NCI-H146 treated with DMSO at 0.1 percent for 48 hours (cell line): ENCODE measurements at regions not wholly inside any gene's neighbourhood (a gene's known extent, or its start where the extent isn't known, plus 50 kb on each side); places are given as distances from the start of the nearest gene placed in this dataset.
A peak's percentile ranks its signal among the peaks of the same experiment; 100 is the strongest.
"Not testable (repeated sequence)": the region's sequence is repeated elsewhere in the genome, so short reads cannot be mapped to it uniquely, and the experiment has no call there.

Source experiments
- DNase-seq: peaks from one replicate; lab custom pipeline; 2025; ENCODE audit not compliant: unreplicated experiment; lab: John Stamatoyannopoulos, UW

GRCh38 chr4:11813951-11814446, 385.3 kb upstream of the HS3ST1 start:
- DNase-seq: no peak

GRCh38 chr4:11811521-11811920, 382.8 kb upstream of the HS3ST1 start:
- not testable (repeated sequence) for DNase-seq

- DNase-seq: no peak
These were observed 377.1 kb upstream of the HS3ST1 start for GRCh38 chr4:11805842-11806241.

DNA sequence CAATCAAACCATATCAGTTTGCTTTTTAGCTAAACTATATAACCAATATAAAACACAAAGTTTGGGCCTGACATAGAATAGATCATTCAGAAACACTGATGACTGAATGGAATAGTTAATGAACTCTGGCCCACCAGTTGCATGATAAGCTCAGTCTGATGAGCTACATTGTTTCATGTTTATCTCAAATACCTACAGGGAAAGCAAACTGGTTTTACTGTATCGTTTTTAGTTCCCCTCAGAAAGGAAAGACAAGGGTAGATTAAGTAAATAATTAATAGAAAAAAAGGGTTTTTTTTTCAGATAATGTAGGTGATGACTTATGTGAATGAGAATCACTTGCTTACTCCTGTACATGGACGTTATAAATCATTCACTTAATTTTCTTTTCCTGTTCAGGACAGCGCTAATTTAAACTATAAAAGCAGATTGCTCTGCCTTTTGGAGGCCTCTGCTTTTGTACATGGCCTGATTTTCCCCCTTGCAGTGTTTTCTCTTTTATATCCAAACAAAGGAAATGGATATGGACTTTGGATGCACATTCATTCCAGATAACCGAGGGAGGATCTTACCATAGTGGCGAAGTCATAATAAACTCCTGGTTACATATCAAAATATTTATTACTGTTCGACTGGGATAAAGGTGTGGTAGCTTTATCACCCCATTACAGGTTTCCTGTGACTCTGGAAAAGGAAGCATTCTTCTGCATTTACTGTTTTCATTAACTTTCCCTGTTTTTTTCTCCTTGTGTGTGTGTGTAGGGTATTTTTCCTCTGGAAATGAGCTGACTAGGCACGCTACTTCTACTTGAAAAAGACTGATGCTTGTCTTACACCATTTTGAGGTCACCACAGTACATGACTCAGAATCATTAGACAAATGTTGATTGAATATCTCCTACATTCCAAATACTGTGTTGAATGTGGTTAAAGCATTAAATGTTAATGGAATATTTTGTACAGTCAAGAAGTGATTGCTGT, 373.1 kb upstream of the HS3ST1 start:
- no peak for DNase-seq

GRCh38 chr4:11799196-11799595, 370.5 kb upstream of the HS3ST1 start:
- DNase-seq: no peak

DNA sequence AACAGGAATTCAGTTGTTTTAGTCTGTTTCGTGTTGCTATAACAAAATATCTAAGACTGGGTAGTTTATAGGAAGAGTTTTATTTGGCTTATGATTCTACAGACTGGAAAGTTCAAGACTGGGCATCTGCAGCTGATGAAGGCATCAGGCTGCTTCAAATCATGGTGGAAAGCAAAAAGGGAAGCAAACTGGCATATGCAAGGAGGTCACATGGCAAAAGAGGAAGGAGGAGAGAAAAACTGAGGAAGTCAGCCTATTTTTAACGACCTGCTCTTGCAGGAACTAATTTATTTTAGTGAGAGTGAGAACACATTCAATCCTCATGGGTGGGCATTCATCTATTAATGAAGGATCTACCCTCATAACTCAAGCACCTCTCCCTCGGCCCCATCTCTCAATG, 363.1 kb upstream of the HS3ST1 start:
- DNase-seq: no peak

GRCh38 chr4:11790230-11790629, 361.5 kb upstream of the HS3ST1 start:
- DNase-seq: no peak

DNA sequence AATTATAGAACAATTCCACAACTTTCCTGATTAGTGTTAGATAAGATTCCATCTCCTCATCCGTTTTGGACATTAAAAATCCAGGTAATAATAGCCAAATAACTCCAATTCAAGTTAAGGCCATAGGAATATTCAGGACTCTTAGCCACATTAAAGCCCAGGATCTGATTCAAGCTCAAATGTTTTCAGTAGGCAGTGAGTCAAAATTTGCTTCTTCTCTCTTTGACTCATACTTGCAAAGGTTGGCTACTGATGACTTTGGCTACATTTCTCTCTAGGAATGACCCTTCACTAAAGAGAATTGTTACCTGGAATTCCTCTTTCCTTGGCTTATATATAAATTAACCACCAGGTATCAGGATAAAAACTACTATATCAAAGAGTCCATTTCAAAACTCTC, 354.9 kb upstream of the HS3ST1 start:
- no peak for DNase-seq

- no peak for DNase-seq
These were observed 354.2 kb upstream of the HS3ST1 start for GRCh38 chr4:11782859-11783258.

DNA sequence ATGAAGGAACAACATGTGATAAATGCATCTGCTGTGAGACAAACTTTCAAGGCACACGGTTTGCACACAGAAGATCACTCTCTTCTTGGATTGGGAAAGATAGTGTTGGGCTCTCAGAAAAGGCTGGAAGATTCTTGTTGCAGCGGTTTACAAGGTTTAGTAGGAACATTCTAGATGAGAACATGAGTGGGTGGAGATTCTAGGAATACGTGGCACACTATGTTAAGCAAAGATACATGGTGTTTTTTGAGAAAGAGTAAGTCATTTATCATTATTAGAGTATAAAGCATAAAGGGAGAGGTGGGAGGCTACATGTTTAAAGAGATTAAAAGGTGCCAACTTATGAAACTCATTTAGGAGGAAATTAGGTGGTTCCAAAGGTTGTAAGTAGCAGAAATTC, 348.8 kb upstream of the HS3ST1 start:
- no peak for DNase-seq

- DNase-seq: no peak
These were observed 345.7 kb upstream of the HS3ST1 start for GRCh38 chr4:11774346-11774745.

DNA sequence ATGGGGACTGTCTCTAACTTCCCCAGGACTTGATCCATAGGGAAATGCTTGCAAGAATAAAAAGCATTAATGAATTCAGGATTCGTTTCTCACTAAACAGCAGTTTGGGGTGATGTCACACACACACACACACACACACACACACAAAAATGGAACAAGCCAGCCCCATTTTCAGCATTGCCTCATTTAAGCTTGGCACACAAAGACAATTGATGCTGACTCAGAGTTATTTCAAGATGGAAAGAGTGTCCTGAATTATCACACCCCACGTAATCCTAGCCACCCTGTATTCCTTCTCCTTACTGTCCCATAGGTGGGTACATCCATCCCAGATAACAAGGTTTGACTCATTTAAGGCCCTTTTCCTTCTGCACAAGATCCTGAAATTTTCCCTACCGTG, 345.1 kb upstream of the HS3ST1 start:
- DNase-seq: no peak

DNA sequence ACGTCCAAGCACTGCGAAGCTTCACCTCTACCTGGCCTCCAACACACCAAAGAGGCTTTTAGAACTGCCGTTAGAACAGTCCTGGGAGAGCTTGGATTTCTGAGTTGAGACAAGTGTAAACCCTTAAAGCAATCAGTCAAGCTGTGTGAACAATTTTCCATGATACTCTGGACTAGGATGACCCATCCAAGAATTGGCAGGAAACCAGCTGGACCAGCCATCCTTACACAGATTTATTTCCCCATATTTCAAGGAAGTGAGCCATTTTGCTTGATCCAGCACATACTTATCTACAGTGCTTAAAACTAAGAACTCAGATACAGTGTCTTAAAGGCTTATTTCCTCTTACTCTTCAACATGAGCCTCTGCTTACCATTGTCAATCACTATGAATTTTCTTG, 340.7 kb upstream of the HS3ST1 start:
- no peak for DNase-seq

DNA sequence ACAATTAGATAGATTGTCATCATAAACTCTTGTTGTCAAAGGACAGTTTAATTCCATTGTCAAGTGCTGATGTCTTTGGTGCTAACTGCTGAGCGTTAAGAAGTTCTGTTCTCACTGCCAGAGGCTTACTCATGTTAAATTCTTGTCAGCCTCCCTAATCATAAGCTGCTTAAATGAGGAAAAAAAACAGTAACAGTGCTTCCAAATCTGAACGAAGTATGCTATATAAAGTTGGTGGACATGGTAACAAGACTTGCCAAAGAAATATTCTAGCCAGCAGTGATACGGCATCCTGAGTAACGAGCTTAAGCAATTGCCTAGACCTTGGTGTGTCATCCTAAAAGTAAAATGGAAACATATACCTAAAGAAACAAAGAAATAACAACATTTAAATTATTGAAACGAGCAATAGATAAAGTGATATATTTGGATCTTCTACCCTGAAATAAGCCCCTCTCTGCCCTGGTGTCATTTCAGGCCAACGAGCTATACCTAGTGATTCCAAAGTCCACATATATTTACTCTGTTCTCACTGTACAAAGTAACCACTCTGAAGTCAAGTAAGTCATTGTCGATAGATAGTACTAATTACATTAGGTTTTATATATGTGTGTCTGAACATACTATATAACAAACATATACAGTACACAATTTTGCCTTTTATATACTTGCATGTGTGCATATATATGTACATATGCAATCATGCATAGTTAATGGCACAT, 339.7 kb upstream of the HS3ST1 start:
- no peak for DNase-seq

GRCh38 chr4:11765849-11766453, 337.3 kb upstream of the HS3ST1 start:
- DNase-seq: no peak

- DNase-seq: no peak
These were observed 319.6 kb upstream of the HS3ST1 start for GRCh38 chr4:11748164-11748872.

DNA sequence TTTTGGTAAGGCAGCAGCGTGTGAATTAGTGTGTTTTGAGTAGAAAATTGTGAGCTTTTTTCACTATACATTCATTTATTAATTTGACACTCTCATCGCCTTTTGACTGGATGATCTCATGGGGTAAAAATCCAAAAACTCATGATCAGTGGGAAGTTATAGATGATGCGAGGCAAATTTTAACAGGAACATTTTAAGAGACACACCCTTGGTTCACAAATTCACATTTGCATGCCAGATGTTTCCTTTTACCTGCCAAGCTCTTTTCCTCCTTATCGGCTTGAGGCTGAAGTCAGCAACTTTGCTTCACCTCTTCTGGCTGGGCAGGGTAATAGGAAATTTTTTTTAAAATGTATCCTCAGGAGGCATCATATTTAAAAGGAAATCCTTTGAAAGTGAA, 318.0 kb upstream of the HS3ST1 start:
- DNase-seq: no peak

- DNase-seq: no peak
These were observed 315.3 kb upstream of the HS3ST1 start for GRCh38 chr4:11743976-11744375.

GRCh38 chr4:11743236-11743635, 314.5 kb upstream of the HS3ST1 start:
- DNase-seq: peak; percentile 35

DNA sequence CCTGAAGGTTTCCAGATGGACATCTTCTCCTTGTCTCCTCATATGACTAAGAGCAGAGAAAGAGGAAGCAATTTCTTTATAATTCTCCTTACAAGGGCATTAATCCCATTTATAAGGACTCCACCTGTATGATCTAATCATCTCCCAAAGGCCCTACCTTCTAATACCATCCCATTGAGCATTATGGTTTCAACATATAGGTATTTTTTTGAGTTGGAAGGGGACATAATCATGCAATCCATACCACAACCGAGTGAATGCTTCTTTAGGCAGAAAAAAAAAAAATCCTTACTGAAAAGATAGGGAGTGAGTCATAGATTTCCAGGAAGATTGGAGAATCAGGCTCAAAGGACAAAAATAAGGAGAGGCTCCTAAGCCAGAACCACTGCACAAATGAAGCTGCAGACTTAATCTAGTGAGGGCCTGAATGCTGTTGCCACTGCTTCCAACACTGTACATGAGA, 312.5 kb upstream of the HS3ST1 start:
- DNase-seq: no peak

- no peak for DNase-seq
These were observed 311.3 kb upstream of the HS3ST1 start for GRCh38 chr4:11739992-11740391.
